ENCODE measurements at regions not wholly inside any gene's neighbourhood (a gene's known extent, or its start where the extent isn't known, plus 50 kb on each side); places are given as distances from the start of the nearest gene placed in this dataset.

DNA sequence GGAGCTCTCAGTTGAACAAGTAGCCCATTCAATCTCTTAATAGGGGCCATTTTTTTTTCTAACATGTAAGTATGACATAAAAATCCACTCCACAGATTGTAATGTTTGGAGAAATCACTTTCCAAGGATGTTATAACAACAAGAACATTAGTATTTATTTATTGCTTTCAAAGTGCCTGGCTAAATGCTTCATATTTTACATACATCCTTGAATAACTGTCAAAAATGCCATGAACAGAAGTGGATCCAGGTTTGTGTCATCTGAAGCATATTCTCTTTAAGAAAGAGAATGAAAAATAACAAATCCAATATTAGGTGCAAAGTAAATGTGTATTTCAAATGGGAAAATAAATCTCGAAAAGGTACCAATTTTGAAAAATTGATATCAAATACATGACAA, 344.0 kb upstream of the FAT3 start:
- Mint-ChIP-seq H3K36me3 (no peaks in the 10 kb centered on the region), H3K4me1 (ENCODE audit: unreplicated experiment) (no peaks in the 10 kb centered on the region), H3K27me3 (no peaks in the 10 kb centered on the region), H3K4me3 (no peak overlapping the region), H3K9me3 (no peaks in the 10 kb centered on the region), H3K27ac (no peak overlapping the region)
- DNase-seq (ENCODE audit: extremely low spot score, unreplicated experiment) = no peak
- TF ChIP-seq, protein P1, sequence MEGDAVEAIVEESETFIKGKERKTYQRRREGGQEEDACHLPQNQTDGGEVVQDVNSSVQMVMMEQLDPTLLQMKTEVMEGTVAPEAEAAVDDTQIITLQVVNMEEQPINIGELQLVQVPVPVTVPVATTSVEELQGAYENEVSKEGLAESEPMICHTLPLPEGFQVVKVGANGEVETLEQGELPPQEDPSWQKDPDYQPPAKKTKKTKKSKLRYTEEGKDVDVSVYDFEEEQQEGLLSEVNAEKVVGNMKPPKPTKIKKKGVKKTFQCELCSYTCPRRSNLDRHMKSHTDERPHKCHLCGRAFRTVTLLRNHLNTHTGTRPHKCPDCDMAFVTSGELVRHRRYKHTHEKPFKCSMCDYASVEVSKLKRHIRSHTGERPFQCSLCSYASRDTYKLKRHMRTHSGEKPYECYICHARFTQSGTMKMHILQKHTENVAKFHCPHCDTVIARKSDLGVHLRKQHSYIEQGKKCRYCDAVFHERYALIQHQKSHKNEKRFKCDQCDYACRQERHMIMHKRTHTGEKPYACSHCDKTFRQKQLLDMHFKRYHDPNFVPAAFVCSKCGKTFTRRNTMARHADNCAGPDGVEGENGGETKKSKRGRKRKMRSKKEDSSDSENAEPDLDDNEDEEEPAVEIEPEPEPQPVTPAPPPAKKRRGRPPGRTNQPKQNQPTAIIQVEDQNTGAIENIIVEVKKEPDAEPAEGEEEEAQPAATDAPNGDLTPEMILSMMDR (conservative IDR thresholded peaks at IDR 0.05) = no peak

DNA sequence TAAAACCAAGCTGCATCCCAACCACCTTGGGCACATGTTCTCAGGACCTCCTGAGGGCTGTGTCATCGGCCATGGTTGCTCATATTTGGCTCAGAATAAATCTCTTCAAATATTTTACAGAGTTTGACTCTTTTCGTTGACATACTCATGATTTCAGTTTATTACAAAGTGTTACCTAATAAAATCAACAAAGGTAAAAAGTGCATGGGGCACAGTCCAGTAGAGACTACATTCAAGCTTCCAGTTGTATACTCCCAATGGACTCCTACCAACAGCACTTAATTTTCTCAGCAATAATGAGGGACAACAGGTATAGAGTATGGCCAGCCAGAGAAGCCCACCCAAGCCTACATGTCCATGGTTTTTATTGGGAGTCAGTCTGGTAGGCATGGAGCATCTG, 347.9 kb upstream of the FAT3 start:
- Mint-ChIP-seq H3K4me3 (no peak overlapping the region), H3K9me3 (no peaks in the 10 kb centered on the region), H3K4me1 (ENCODE audit: unreplicated experiment) (peaks cover 14% of the 10 kb centered on the region), H3K36me3 (no peaks in the 10 kb centered on the region), H3K27me3 (no peaks in the 10 kb centered on the region), H3K27ac (no peak overlapping the region)
- no peak for DNase-seq (ENCODE audit: extremely low spot score, unreplicated experiment)
- TF ChIP-seq, protein P1 (conservative IDR thresholded peaks at IDR 0.05) = no peak

DNA sequence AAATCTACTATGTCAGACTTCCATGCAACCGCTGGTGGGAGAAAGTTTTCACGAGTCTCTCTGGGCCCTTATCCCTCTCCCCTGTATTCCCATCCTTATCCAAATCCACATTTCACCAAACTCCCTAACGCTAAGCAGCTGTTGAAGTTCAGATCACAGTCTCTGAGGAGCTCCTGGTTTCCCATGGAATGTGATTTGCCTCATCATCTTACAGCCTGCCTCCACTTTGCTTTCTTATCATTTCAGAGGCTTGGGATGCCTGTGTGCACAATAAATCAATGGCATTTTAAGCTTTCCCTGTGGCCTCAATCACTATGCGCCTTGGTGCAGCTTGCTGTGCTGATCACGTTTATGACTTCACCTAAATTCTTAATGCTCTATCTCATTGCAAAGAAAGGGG, 352.4 kb upstream of the FAT3 start:
- DNase-seq (ENCODE audit: extremely low spot score, unreplicated experiment) = no peak
- TF ChIP-seq, protein P1 (conservative IDR thresholded peaks at IDR 0.05) = no peak
- H3K9me3 Mint-ChIP-seq = no peaks in the 10 kb centered on the region
- peaks cover 39% of the 10 kb centered on the region for H3K4me1 Mint-ChIP-seq (ENCODE audit: unreplicated experiment)
- no peak overlapping the region for H3K27ac Mint-ChIP-seq
- no peaks in the 10 kb centered on the region for H3K36me3 Mint-ChIP-seq
- no peak overlapping the region for H3K4me3 Mint-ChIP-seq
- peaks cover 5% of the 10 kb centered on the region for H3K27me3 Mint-ChIP-seq

DNA sequence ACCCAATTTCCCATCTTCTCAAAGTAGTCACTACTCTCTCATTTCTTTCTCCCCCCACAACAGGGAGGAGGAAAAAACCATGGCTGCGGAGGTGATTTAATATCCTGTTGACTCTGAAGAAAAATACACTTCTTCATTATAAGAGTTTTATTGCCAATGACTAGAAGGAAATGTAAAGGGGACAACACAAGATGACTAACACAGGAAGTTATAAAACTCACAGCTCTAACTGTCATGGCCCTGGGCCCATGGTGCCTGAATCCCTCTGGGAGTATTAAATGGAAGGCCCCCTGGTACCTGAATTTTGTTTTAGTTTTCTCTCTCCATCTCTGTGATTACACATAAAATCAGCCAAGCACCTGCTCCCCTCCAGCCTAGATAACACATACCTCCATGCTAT, 352.8 kb upstream of the FAT3 start:
- DNase-seq (ENCODE audit: extremely low spot score, unreplicated experiment) = no peak
- H3K9me3 Mint-ChIP-seq = no peaks in the 10 kb centered on the region
- H3K27ac Mint-ChIP-seq = no peak overlapping the region
- peaks cover 5% of the 10 kb centered on the region for H3K27me3 Mint-ChIP-seq
- TF ChIP-seq, protein P1 (conservative IDR thresholded peaks at IDR 0.05) = no peak
- peaks cover 39% of the 10 kb centered on the region for H3K4me1 Mint-ChIP-seq (ENCODE audit: unreplicated experiment)
- no peak overlapping the region for H3K4me3 Mint-ChIP-seq
- no peaks in the 10 kb centered on the region for H3K36me3 Mint-ChIP-seq

DNA sequence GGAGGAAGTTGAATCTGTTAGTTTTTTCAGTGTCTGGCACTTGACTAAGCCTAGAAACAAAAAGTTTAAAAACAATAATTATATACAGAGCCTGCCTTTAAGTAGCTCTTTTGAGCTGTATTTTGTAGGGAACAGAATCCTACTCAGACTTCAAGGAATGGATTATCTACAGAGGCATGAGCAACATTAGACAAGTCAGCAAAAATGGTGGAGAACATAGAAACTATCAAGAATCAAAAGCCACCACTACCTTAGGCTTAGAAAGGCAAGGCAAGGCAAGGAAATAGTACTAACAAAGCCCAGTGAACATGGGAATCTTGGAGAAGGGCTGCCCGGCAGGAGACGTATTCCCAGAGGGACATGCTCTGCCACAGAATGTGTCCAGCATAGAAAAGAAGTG, 353.6 kb upstream of the FAT3 start:
- no peaks in the 10 kb centered on the region for H3K9me3 Mint-ChIP-seq
- DNase-seq (ENCODE audit: extremely low spot score, unreplicated experiment) = no peak
- no peak overlapping the region for H3K27ac Mint-ChIP-seq
- TF ChIP-seq, protein P1 (conservative IDR thresholded peaks at IDR 0.05) = no peak
- H3K36me3 Mint-ChIP-seq = no peaks in the 10 kb centered on the region
- peaks cover 9% of the 10 kb centered on the region for H3K27me3 Mint-ChIP-seq
- H3K4me3 Mint-ChIP-seq = no peak overlapping the region
- H3K4me1 Mint-ChIP-seq (ENCODE audit: unreplicated experiment) = peaks cover 39% of the 10 kb centered on the region

DNA sequence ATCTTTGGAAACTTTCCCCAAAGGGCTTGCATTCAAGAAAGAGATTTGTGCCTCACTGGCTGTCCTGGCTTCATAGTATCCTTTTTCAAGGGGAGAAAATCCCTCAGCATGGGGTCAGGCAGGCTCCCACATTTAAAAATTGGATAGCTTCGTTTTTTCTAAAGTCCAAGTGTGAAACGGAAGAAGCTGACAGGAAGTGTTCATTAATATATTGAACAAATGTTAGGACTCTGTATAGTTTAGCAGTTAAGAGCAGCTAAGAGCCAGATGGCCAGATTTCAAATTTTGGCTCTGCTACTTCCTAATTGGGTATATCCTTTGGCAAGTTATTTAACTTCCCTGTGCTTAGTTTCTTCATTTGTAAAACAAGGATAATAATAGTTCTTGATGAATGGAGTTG, 354.9 kb upstream of the FAT3 start:
- H3K4me3 Mint-ChIP-seq = no peak overlapping the region
- no peaks in the 10 kb centered on the region for H3K36me3 Mint-ChIP-seq
- TF ChIP-seq, protein P1 (conservative IDR thresholded peaks at IDR 0.05) = no peak
- H3K27me3 Mint-ChIP-seq = peaks cover 9% of the 10 kb centered on the region
- peaks cover 39% of the 10 kb centered on the region for H3K4me1 Mint-ChIP-seq (ENCODE audit: unreplicated experiment)
- no peak for DNase-seq (ENCODE audit: extremely low spot score, unreplicated experiment)
- no peaks in the 10 kb centered on the region for H3K9me3 Mint-ChIP-seq
- H3K27ac Mint-ChIP-seq = no peak overlapping the region

Data from type B pancreatic cell (in vitro differentiated cells).